ENCODE measurements at regions not wholly inside any gene's neighbourhood (a gene's known extent, or its start where the extent isn't known, plus 50 kb on each side); places are given as distances from the start of the nearest gene placed in this dataset.

DNA sequence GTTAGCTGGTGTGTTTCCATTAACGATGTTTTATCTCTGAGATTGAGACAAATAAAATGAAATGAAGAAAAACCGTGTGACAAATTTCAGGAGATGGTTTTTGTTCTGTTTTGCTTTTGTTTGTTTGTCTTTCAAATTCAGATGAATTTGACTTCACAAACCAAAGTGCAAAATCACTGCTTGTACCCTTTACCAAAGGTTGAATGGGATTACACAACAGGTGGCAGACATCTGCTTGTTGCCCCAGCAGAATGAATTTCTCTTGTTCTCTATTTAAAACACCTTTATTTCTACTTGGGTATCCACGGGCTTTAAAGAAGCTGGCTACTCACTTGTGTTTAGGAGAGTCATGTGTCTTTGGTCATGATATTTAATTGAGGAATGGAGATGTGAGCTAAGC lies 239.7 kb upstream of the CLNK start:
- Mint-ChIP-seq H3K27me3 (ENCODE audit: low read depth) (peaks cover 4% of the 10 kb centered on the region; the same call in 1 of the 2 replicates), H3K36me3 (peaks cover 41% of the 10 kb centered on the region), H3K4me3 (no peak overlapping the region), H3K9me3 (peaks cover 75% of the 10 kb centered on the region), H3K4me1 (peaks cover 3% of the 10 kb centered on the region; the same call in 1 of the 2 replicates), H3K27ac (no peak overlapping the region)
- ATAC-seq (no peak), DNase-seq (ENCODE audit: low spot score) (no peak)
- TF ChIP-seq ZNF671 (CRISPR knock-in tag; IDR thresholded peaks at IDR 0.05) (no peak), FOXJ3 (CRISPR knock-in tag; IDR thresholded peaks at IDR 0.05; ENCODE audit: borderline replicate concordance) (no peak), ZNF416 (CRISPR knock-in tag; IDR thresholded peaks at IDR 0.05) (no peak), TP53 (CRISPR knock-in tag; IDR thresholded peaks at IDR 0.05) (no peak), CBFB (CRISPR knock-in tag; IDR thresholded peaks at IDR 0.05; ENCODE audit: low read depth) (no peak)
- TF ChIP-seq, protein P1, sequence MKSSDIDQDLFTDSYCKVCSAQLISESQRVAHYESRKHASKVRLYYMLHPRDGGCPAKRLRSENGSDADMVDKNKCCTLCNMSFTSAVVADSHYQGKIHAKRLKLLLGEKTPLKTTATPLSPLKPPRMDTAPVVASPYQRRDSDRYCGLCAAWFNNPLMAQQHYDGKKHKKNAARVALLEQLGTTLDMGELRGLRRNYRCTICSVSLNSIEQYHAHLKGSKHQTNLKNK (CRISPR knock-in tag; IDR thresholded peaks at IDR 0.05), result no peak
- TF ChIP-seq, protein P2, sequence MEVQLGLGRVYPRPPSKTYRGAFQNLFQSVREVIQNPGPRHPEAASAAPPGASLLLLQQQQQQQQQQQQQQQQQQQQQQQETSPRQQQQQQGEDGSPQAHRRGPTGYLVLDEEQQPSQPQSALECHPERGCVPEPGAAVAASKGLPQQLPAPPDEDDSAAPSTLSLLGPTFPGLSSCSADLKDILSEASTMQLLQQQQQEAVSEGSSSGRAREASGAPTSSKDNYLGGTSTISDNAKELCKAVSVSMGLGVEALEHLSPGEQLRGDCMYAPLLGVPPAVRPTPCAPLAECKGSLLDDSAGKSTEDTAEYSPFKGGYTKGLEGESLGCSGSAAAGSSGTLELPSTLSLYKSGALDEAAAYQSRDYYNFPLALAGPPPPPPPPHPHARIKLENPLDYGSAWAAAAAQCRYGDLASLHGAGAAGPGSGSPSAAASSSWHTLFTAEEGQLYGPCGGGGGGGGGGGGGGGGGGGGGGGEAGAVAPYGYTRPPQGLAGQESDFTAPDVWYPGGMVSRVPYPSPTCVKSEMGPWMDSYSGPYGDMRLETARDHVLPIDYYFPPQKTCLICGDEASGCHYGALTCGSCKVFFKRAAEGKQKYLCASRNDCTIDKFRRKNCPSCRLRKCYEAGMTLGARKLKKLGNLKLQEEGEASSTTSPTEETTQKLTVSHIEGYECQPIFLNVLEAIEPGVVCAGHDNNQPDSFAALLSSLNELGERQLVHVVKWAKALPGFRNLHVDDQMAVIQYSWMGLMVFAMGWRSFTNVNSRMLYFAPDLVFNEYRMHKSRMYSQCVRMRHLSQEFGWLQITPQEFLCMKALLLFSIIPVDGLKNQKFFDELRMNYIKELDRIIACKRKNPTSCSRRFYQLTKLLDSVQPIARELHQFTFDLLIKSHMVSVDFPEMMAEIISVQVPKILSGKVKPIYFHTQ (CRISPR knock-in tag; IDR thresholded peaks at IDR 0.05), result no peak
- TF ChIP-seq, protein P3, sequence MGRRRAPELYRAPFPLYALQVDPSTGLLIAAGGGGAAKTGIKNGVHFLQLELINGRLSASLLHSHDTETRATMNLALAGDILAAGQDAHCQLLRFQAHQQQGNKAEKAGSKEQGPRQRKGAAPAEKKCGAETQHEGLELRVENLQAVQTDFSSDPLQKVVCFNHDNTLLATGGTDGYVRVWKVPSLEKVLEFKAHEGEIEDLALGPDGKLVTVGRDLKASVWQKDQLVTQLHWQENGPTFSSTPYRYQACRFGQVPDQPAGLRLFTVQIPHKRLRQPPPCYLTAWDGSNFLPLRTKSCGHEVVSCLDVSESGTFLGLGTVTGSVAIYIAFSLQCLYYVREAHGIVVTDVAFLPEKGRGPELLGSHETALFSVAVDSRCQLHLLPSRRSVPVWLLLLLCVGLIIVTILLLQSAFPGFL (CRISPR knock-in tag; IDR thresholded peaks at IDR 0.05; ENCODE audit: borderline replicate concordance), result no peak
- TF ChIP-seq, protein P4, sequence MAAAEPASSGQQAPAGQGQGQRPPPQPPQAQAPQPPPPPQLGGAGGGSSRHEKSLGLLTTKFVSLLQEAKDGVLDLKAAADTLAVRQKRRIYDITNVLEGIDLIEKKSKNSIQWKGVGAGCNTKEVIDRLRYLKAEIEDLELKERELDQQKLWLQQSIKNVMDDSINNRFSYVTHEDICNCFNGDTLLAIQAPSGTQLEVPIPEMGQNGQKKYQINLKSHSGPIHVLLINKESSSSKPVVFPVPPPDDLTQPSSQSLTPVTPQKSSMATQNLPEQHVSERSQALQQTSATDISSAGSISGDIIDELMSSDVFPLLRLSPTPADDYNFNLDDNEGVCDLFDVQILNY (CRISPR knock-in tag; IDR thresholded peaks at IDR 0.05), result no peak
- TF ChIP-seq, protein P5, sequence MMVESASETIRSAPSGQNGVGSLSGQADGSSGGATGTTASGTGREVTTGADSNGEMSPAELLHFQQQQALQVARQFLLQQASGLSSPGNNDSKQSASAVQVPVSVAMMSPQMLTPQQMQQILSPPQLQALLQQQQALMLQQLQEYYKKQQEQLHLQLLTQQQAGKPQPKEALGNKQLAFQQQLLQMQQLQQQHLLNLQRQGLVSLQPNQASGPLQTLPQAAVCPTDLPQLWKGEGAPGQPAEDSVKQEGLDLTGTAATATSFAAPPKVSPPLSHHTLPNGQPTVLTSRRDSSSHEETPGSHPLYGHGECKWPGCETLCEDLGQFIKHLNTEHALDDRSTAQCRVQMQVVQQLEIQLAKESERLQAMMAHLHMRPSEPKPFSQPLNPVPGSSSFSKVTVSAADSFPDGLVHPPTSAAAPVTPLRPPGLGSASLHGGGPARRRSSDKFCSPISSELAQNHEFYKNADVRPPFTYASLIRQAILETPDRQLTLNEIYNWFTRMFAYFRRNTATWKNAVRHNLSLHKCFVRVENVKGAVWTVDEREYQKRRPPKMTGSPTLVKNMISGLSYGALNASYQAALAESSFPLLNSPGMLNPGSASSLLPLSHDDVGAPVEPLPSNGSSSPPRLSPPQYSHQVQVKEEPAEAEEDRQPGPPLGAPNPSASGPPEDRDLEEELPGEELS (CRISPR knock-in tag; IDR thresholded peaks at IDR 0.05), result no peak
- POLR2A ChIA-PET, result no interaction called here
- CTCF ChIA-PET, result no interaction called here

DNA sequence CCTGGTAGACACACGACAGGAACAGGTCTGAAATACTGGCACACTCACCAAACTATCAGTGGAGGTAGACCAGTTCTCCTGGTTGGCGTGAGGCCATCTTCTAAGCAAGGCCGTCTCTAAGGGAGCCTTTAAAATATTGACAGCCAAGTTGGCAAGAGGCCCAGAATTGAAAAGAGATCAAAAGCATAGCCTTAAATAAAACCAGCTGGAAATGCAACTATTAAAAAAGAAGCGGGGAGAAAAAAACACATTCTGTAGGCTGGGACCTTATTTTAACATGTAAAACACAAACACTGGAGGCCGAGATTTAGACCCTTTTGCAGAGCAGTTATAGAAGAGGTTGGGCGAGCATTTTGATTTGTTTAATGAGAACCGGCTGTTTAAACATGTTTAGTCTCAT lies 233.0 kb upstream of the CLNK start:
- no peak overlapping the region for H3K27ac Mint-ChIP-seq
- TF ChIP-seq JUN (CRISPR knock-in tag; IDR thresholded peaks at IDR 0.05) (no peak), CREM (CRISPR knock-in tag; IDR thresholded peaks at IDR 0.05) (no peak), ZNF416 (CRISPR knock-in tag; IDR thresholded peaks at IDR 0.05) (no peak)
- TF ChIP-seq, protein P6, sequence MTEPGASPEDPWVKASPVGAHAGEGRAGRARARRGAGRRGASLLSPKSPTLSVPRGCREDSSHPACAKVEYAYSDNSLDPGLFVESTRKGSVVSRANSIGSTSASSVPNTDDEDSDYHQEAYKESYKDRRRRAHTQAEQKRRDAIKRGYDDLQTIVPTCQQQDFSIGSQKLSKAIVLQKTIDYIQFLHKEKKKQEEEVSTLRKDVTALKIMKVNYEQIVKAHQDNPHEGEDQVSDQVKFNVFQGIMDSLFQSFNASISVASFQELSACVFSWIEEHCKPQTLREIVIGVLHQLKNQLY (CRISPR knock-in tag; IDR thresholded peaks at IDR 0.05), result no peak
- TF ChIP-seq, protein P7, sequence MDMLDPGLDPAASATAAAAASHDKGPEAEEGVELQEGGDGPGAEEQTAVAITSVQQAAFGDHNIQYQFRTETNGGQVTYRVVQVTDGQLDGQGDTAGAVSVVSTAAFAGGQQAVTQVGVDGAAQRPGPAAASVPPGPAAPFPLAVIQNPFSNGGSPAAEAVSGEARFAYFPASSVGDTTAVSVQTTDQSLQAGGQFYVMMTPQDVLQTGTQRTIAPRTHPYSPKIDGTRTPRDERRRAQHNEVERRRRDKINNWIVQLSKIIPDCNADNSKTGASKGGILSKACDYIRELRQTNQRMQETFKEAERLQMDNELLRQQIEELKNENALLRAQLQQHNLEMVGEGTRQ (CRISPR knock-in tag; IDR thresholded peaks at IDR 0.05), result no peak
- no peak for ATAC-seq
- ChIA-PET POLR2A (no interaction called here), CTCF (no interaction called here)
- no peak for DNase-seq (ENCODE audit: low spot score)
- peaks cover 7% of the 10 kb centered on the region; the same call in 1 of the 2 replicates for H3K27me3 Mint-ChIP-seq (ENCODE audit: low read depth)
- no peak overlapping the region for H3K4me3 Mint-ChIP-seq
- peaks cover 49% of the 10 kb centered on the region for H3K36me3 Mint-ChIP-seq
- H3K4me1 Mint-ChIP-seq, result no peaks in the 10 kb centered on the region
- peaks cover 75% of the 10 kb centered on the region for H3K9me3 Mint-ChIP-seq
